ENCODE measurements at regions not wholly inside any gene's neighbourhood (a gene's known extent, or its start where the extent isn't known, plus 50 kb on each side); places are given as distances from the start of the nearest gene placed in this dataset.

GRCh38 chr7:63093481-63093880 is 905.2 kb upstream of the ZNF722 start:
- TF ChIP-seq ATF3 (CRISPR knock-in tag; conservative IDR thresholded peaks at IDR 0.05) (no peak), ZNF138 (CRISPR knock-in tag; conservative IDR thresholded peaks at IDR 0.05) (no peak), CTCF (IDR thresholded peaks at IDR 0.05) (no peak), SMAD4 (CRISPR knock-in tag; IDR thresholded peaks at IDR 0.05) (no peak), CREB1 (CRISPR knock-in tag; IDR thresholded peaks at IDR 0.05) (no peak), MLX (CRISPR knock-in tag; IDR thresholded peaks at IDR 0.05) (no peak), NR2C2 (CRISPR knock-in tag; IDR thresholded peaks at IDR 0.05) (no peak), MAX (CRISPR knock-in tag; IDR thresholded peaks at IDR 0.05) (no peak), FOXJ3 (CRISPR knock-in tag; IDR thresholded peaks at IDR 0.05; ENCODE audit: borderline replicate concordance) (no peak), PREB (CRISPR knock-in tag; IDR thresholded peaks at IDR 0.05; ENCODE audit: borderline replicate concordance) (no peak), TP53 (CRISPR knock-in tag; IDR thresholded peaks at IDR 0.05) (no peak), USF1 (CRISPR knock-in tag; IDR thresholded peaks at IDR 0.05) (no peak), ARID4B (CRISPR knock-in tag; IDR thresholded peaks at IDR 0.05; ENCODE audit: borderline replicate concordance) (no peak), ATF2 (CRISPR knock-in tag; IDR thresholded peaks at IDR 0.05; ENCODE audit: borderline replicate concordance, low read depth) (no peak)

All from WTC11 (cell line).